HL-60 (cell line): ENCODE measurements at regions not wholly inside any gene's neighbourhood (a gene's known extent, or its start where the extent isn't known, plus 50 kb on each side); places are given as distances from the start of the nearest gene placed in this dataset.

ENCODE experiments used
- DNase-seq, 2 experiments: peaks; one replicate each; pipeline ENCODE4 v3.0.0-alpha.2; 2010 to 2020; ENCODE audit warnings: low read depth in 1 of 2, low spot score in 1 of 2
- H3K27ac ChIP-seq: fragments of 250-450 bp; sonication (Bioruptor Pico); replicated peaks from 2 replicates; pipeline ENCODE4 v1.5.1; 2020; ENCODE audit warnings: mild to moderate bottlenecking, moderate library complexity
- H3K27me3 ChIP-seq: fragments of 250-450 bp; sonication (Bioruptor Pico); 2 replicates; pipeline ENCODE4 v1.5.1; 2021; ENCODE audit warnings: mild to moderate bottlenecking, moderate library complexity; ENCODE audit not compliant: insufficient read depth, poor library complexity, severe bottlenecking
- H3K4me3 ChIP-seq: replicated peaks from 2 replicates; pipeline ENCODE4 v1.5.1; 2011; ENCODE audit warnings: mild to moderate bottlenecking, control low read depth, low read length; ENCODE audit not compliant: insufficient read depth
- CTCF ChIP-seq: IDR thresholded peaks from one replicate; pipeline ENCODE4 v1.5.1; 2011; ENCODE audit warnings: low read length, control low read depth, inconsistent platforms; ENCODE audit not compliant: insufficient read depth
- GABPA ChIP-seq: IDR thresholded peaks from 2 replicates; pipeline ENCODE4 v1.6.1; 2012; ENCODE audit warnings: low read depth
- POLR2AphosphoS5 ChIP-seq: IDR thresholded peaks from 2 replicates; pipeline ENCODE4 v1.6.1; 2012; ENCODE audit warnings: low read depth
- REST ChIP-seq: IDR thresholded peaks from 2 replicates; pipeline ENCODE4 v1.6.1; 2012; ENCODE audit warnings: low read depth; ENCODE audit not compliant: insufficient replicate concordance
- SPI1 ChIP-seq: IDR thresholded peaks from 2 replicates; pipeline ENCODE4 v1.6.1; 2012; ENCODE audit warnings: low read depth, mild to moderate bottlenecking, borderline replicate concordance

GRCh38 chr4:8689741-8690140 lies 97.2 kb downstream of the CPZ start:
- DNase-seq: no peak
- TF ChIP-seq CTCF (no peak), GABPA (no peak), POLR2AphosphoS5 (no peak), SPI1 (no peak), REST (no peak)
- no peak overlapping the region for H3K27ac ChIP-seq
- no peak overlapping the region for H3K4me3 ChIP-seq
- no peaks in the 10 kb centered on the region for H3K27me3 ChIP-seq

- TF ChIP-seq SPI1 (no peak), CTCF (no peak), GABPA (no peak), REST (no peak), POLR2AphosphoS5 (no peak)
- no peaks in the 10 kb centered on the region for H3K27me3 ChIP-seq
- no peak overlapping the region for H3K4me3 ChIP-seq
- no peak overlapping the region for H3K27ac ChIP-seq
- no peak for DNase-seq
These were observed 96.4 kb downstream of the CPZ start for GRCh38 chr4:8688908-8689445.

- TF ChIP-seq POLR2AphosphoS5 (no peak), REST (no peak), SPI1 (no peak), GABPA (no peak), CTCF (no peak)
- DNase-seq: peak in 1 of 2 experiments; percentile 12
- H3K27me3 ChIP-seq: no peaks in the 10 kb centered on the region
These were observed 95.7 kb downstream of the CPZ start for GRCh38 chr4:8688041-8688907.

More at GRCh38 chr4:8688041-8688907, 95.7 kb downstream of the CPZ start:
- Histone ChIP-seq H3K4me3 (no peak overlapping the region), H3K27ac (no peak overlapping the region)
